ENCODE measurements at regions not wholly inside any gene's neighbourhood (a gene's known extent, or its start where the extent isn't known, plus 50 kb on each side); places are given as distances from the start of the nearest gene placed in this dataset.

GRCh38 chr20:10763112-10763511 lies 89.3 kb upstream of the JAG1 start:
- in situ Hi-C loops (cut with MboI; ENCODE audit: low sequenced_read_pairs, unreplicated experiment) = no loop called here

GRCh38 chr20:10769700-10770099 lies 95.9 kb upstream of the JAG1 start:
- DNase-seq (ENCODE audit: low spot score) = no peak
- in situ Hi-C loops (cut with MboI; ENCODE audit: low sequenced_read_pairs, unreplicated experiment) = no loop called here

More at GRCh38 chr20:10763112-10763511, 89.3 kb upstream of the JAG1 start:
- no peak for DNase-seq (ENCODE audit: low spot score)
- no peak for TF ChIP-seq CTCF (IDR thresholded peaks at IDR 0.05; ENCODE audit: borderline replicate concordance, control extremely low read depth, extremely low read depth, insufficient read depth, missing control alignments)

GRCh38 chr20:10770753-10771152 lies 97.0 kb upstream of the JAG1 start:
- no peak for TF ChIP-seq CTCF (IDR thresholded peaks at IDR 0.05; ENCODE audit: borderline replicate concordance, control extremely low read depth, extremely low read depth, insufficient read depth, missing control alignments)
- DNase-seq (ENCODE audit: low spot score) = no peak
- in situ Hi-C loops (cut with MboI; ENCODE audit: low sequenced_read_pairs, unreplicated experiment) = no loop called here

More at GRCh38 chr20:10769700-10770099, 95.9 kb upstream of the JAG1 start:
- TF ChIP-seq CTCF (IDR thresholded peaks at IDR 0.05; ENCODE audit: borderline replicate concordance, control extremely low read depth, extremely low read depth, insufficient read depth, missing control alignments) = no peak

GRCh38 chr20:10771435-10772140 lies 97.8 kb upstream of the JAG1 start:
- no peak for DNase-seq (ENCODE audit: low spot score)
- in situ Hi-C loops (cut with MboI; ENCODE audit: low sequenced_read_pairs, unreplicated experiment) = no loop called here
- TF ChIP-seq CTCF (IDR thresholded peaks at IDR 0.05; ENCODE audit: borderline replicate concordance, control extremely low read depth, extremely low read depth, insufficient read depth, missing control alignments) = no peak

- no peak for TF ChIP-seq CTCF (IDR thresholded peaks at IDR 0.05; ENCODE audit: borderline replicate concordance, control extremely low read depth, extremely low read depth, insufficient read depth, missing control alignments)
- in situ Hi-C loops (cut with MboI; ENCODE audit: low sequenced_read_pairs, unreplicated experiment) = no loop called here
These were observed 100.7 kb upstream of the JAG1 start for GRCh38 chr20:10774357-10774943.

GRCh38 chr20:10777710-10778109 lies 103.9 kb upstream of the JAG1 start:
- in situ Hi-C loops (cut with MboI; ENCODE audit: low sequenced_read_pairs, unreplicated experiment) = no loop called here
- DNase-seq (ENCODE audit: low spot score) = no peak
- TF ChIP-seq CTCF (IDR thresholded peaks at IDR 0.05; ENCODE audit: borderline replicate concordance, control extremely low read depth, extremely low read depth, insufficient read depth, missing control alignments) = no peak

More at GRCh38 chr20:10774357-10774943, 100.7 kb upstream of the JAG1 start:
- no peak for DNase-seq (ENCODE audit: low spot score)

Measured in GM13976 (cell line).